ENCODE measurements at regions not wholly inside any gene's neighbourhood (a gene's known extent, or its start where the extent isn't known, plus 50 kb on each side); places are given as distances from the start of the nearest gene placed in this dataset.

GRCh38 chr4:158013858-158014257, 159.0 kb downstream of the GASK1B start (continued):
- TF ChIP-seq REST (IDR thresholded peaks at IDR 0.05; ENCODE audit: unreplicated experiment) (no peak), NANOG (IDR thresholded peaks at IDR 0.05; ENCODE audit: borderline replicate concordance) (no peak)

GRCh38 chr4:158010361-158010760, 162.5 kb downstream of the GASK1B start:
- Mint-ChIP-seq H3K4me3 (no peak overlapping the region), H3K9me3 (no peaks in the 10 kb centered on the region), H3K36me3 (ENCODE audit: low read depth) (no peaks in the 10 kb centered on the region), H3K27me3 (ENCODE audit: insufficient read depth, low read depth, poor library complexity) (peaks cover 2% of the 10 kb centered on the region), H3K4me1 (no peaks in the 10 kb centered on the region), H3K27ac (no peak overlapping the region)
- 0 out of 2 replicates have a peak, but pooled peaks cover 2% of the 10 kb centered on the region for H3K9me2 ChIP-seq (ENCODE audit: insufficient read depth)
- no peaks in the 10 kb centered on the region for H3F3A ChIP-seq (replicated peaks; ENCODE audit: low read depth)
- no peak for DNase-seq (ENCODE audit: low spot score)
- H3K4me2 ChIP-seq: no peak overlapping the region
- H3K36me3 ChIP-seq (ENCODE audit: insufficient read depth): no peaks in the 10 kb centered on the region
- no peaks in the 10 kb centered on the region for H3K79me2 ChIP-seq (replicated peaks; ENCODE audit: insufficient read depth)
- no peaks in the 10 kb centered on the region for H4K20me1 ChIP-seq (replicated peaks; ENCODE audit: insufficient read depth)
- H3K4me1 ChIP-seq (ENCODE audit: insufficient read depth): no peaks in the 10 kb centered on the region
- no peak overlapping the region for H2AFZ ChIP-seq
- no peaks in the 10 kb centered on the region for H3K27me3 ChIP-seq (ENCODE audit: insufficient read depth)
- no peak for ATAC-seq
- no peak overlapping the region for H3K27ac ChIP-seq (ENCODE audit: low read depth)
- no peak overlapping the region for H3K4me3 ChIP-seq
- TF ChIP-seq STAT1 (IDR thresholded peaks at IDR 0.05; ENCODE audit: unreplicated experiment) (no peak), NANOG (IDR thresholded peaks at IDR 0.05; ENCODE audit: borderline replicate concordance) (no peak), ZNF114 (CRISPR knock-in tag; IDR thresholded peaks at IDR 0.05) (no peak), ZNF462 (CRISPR knock-in tag; IDR thresholded peaks at IDR 0.05) (no peak), EZH2phosphoT487 (IDR thresholded peaks at IDR 0.05; ENCODE audit: unreplicated experiment) (no peak), CTCF (conservative IDR thresholded peaks at IDR 0.05; ENCODE audit: low read depth in 2 of 2) (no peak), REST (IDR thresholded peaks at IDR 0.05; ENCODE audit: unreplicated experiment) (no peak), POLR2AphosphoS5 (IDR thresholded peaks at IDR 0.05; ENCODE audit: low read depth) (no peak), JUNB (IDR thresholded peaks at IDR 0.05; ENCODE audit: unreplicated experiment) (no peak), CREB1 (CRISPR knock-in tag; IDR thresholded peaks at IDR 0.05; ENCODE audit: low read depth) (no peak)
